ENCODE measurements at regions not wholly inside any gene's neighbourhood (a gene's known extent, or its start where the extent isn't known, plus 50 kb on each side); places are given as distances from the start of the nearest gene placed in this dataset.

DNA sequence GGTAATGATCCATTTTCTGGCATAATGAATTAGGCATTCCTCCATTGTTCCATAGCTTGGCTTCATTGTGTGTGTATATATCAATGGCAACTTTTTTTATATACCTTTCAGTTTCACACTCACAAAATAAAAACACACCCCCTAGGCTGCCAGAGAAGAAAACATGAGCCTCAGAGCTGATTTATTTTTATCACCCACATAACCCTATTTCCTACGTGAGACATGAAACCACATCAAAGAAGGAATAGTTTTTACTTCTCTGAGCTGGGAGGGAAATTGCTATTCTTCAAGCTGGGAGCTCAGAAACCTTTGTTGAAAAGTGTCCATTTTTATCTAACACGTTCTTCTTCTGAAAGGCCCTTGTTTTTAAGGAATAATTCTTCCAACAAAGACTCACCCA is 126.7 kb upstream of the RAI2 start:
- no peaks in the 10 kb centered on the region for H3K79me2 ChIP-seq (ENCODE audit: insufficient read depth, low read length)
- H3K4me1 ChIP-seq (ENCODE audit: insufficient read depth, low read length, severe bottlenecking), result no peaks in the 10 kb centered on the region
- TF ChIP-seq EZH2 (IDR thresholded peaks at IDR 0.05; ENCODE audit: borderline replicate concordance, low read length), result no peak
- TF ChIP-seq, protein P1, sequence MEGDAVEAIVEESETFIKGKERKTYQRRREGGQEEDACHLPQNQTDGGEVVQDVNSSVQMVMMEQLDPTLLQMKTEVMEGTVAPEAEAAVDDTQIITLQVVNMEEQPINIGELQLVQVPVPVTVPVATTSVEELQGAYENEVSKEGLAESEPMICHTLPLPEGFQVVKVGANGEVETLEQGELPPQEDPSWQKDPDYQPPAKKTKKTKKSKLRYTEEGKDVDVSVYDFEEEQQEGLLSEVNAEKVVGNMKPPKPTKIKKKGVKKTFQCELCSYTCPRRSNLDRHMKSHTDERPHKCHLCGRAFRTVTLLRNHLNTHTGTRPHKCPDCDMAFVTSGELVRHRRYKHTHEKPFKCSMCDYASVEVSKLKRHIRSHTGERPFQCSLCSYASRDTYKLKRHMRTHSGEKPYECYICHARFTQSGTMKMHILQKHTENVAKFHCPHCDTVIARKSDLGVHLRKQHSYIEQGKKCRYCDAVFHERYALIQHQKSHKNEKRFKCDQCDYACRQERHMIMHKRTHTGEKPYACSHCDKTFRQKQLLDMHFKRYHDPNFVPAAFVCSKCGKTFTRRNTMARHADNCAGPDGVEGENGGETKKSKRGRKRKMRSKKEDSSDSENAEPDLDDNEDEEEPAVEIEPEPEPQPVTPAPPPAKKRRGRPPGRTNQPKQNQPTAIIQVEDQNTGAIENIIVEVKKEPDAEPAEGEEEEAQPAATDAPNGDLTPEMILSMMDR (IDR thresholded peaks at IDR 0.05; ENCODE audit: low read length), result no peak
- no peaks in the 10 kb centered on the region for H3K9me2 ChIP-seq (ENCODE audit: low read depth, low read length)
- no peak overlapping the region for H3K4me3 ChIP-seq (ENCODE audit: low read depth, low read length, poor library complexity, severe bottlenecking)
- H3K27me3 ChIP-seq (ENCODE audit: insufficient read depth, low read length), result no peaks in the 10 kb centered on the region
- H3K9me3 ChIP-seq (ENCODE audit: low read length), result no peaks in the 10 kb centered on the region
- no peaks in the 10 kb centered on the region for H3F3A ChIP-seq (ENCODE audit: insufficient read depth, low read length)
- H2AFZ ChIP-seq (ENCODE audit: low read length), result no peak overlapping the region
- H3K36me3 ChIP-seq (ENCODE audit: insufficient read depth, low read length), result no peaks in the 10 kb centered on the region
- no peaks in the 10 kb centered on the region for H4K20me1 ChIP-seq (ENCODE audit: insufficient read depth, low read length)
- no peak overlapping the region for H3K9ac ChIP-seq (ENCODE audit: low read length)
- no peak overlapping the region for H3K27ac ChIP-seq (ENCODE audit: low read depth, low read length, poor library complexity, severe bottlenecking)
- H3K4me2 ChIP-seq (ENCODE audit: low read length), result no peak overlapping the region

DNA sequence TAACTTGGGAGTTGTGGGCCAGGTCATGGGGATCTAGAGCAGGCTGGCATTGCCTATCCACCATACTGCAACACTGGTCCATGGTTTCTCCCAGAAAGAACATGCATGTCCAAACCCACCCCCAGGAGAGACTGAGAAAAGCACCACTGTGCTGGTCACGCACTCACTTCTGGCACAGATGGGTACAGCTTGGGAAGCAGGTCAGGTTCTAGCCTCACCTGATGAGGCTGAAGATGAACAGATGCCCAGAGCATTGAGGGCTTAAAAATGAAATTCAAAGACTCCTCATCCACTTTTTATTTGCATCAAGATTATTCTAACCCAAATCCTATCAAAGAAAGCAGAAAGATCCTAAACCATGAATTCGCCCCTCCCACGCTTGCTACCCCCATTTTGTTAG is 125.9 kb upstream of the RAI2 start:
- Histone ChIP-seq H3K9me3 (ENCODE audit: low read length) (no peaks in the 10 kb centered on the region), H3K27me3 (ENCODE audit: insufficient read depth, low read length) (no peaks in the 10 kb centered on the region), H3K9ac (ENCODE audit: low read length) (no peak overlapping the region), H4K20me1 (ENCODE audit: insufficient read depth, low read length) (no peaks in the 10 kb centered on the region), H3K4me3 (ENCODE audit: low read depth, low read length, poor library complexity, severe bottlenecking) (no peak overlapping the region), H3K27ac (ENCODE audit: low read depth, low read length, poor library complexity, severe bottlenecking) (no peak overlapping the region), H3K9me2 (ENCODE audit: low read depth, low read length) (no peaks in the 10 kb centered on the region), H3K79me2 (ENCODE audit: insufficient read depth, low read length) (no peaks in the 10 kb centered on the region), H3K4me2 (ENCODE audit: low read length) (no peak overlapping the region), H2AFZ (ENCODE audit: low read length) (no peak overlapping the region), H3F3A (ENCODE audit: insufficient read depth, low read length) (no peaks in the 10 kb centered on the region), H3K36me3 (ENCODE audit: insufficient read depth, low read length) (no peaks in the 10 kb centered on the region), H3K4me1 (ENCODE audit: insufficient read depth, low read length, severe bottlenecking) (no peaks in the 10 kb centered on the region)
- TF ChIP-seq EZH2 (IDR thresholded peaks at IDR 0.05; ENCODE audit: borderline replicate concordance, low read length), result no peak
- TF ChIP-seq, protein P1 (IDR thresholded peaks at IDR 0.05; ENCODE audit: low read length), result no peak

DNA sequence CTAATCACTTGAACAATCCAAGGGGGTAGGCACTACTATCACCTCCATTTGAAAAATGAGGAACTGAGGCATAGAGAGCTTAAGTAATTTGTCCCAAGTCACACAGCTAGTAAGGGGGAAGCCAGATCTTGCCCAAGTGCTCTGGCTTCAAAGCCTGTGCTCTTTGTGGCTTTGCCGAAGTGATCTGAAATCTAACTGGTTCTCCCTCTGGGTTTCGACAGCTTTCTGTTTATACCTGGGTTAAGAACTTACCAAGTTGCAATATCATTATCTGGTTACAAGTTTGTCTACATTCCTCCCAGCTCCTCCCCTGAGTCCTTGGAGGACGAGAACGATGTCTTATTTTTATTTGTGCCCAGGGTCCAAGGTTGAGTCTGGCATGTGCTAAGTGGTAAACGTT is 125.3 kb upstream of the RAI2 start:
- Histone ChIP-seq H4K20me1 (ENCODE audit: insufficient read depth, low read length) (no peaks in the 10 kb centered on the region), H3K79me2 (ENCODE audit: insufficient read depth, low read length) (no peaks in the 10 kb centered on the region), H2AFZ (ENCODE audit: low read length) (no peak overlapping the region), H3K27ac (ENCODE audit: low read depth, low read length, poor library complexity, severe bottlenecking) (no peak overlapping the region), H3K9me3 (ENCODE audit: low read length) (no peaks in the 10 kb centered on the region), H3K4me1 (ENCODE audit: insufficient read depth, low read length, severe bottlenecking) (no peaks in the 10 kb centered on the region), H3K9me2 (ENCODE audit: low read depth, low read length) (no peaks in the 10 kb centered on the region), H3K36me3 (ENCODE audit: insufficient read depth, low read length) (no peaks in the 10 kb centered on the region), H3F3A (ENCODE audit: insufficient read depth, low read length) (no peaks in the 10 kb centered on the region), H3K27me3 (ENCODE audit: insufficient read depth, low read length) (no peaks in the 10 kb centered on the region), H3K4me2 (ENCODE audit: low read length) (no peak overlapping the region), H3K4me3 (ENCODE audit: low read depth, low read length, poor library complexity, severe bottlenecking) (no peak overlapping the region), H3K9ac (ENCODE audit: low read length) (no peak overlapping the region)
- TF ChIP-seq EZH2 (IDR thresholded peaks at IDR 0.05; ENCODE audit: borderline replicate concordance, low read length), result no peak
- TF ChIP-seq, protein P1 (IDR thresholded peaks at IDR 0.05; ENCODE audit: low read length), result no peak

Data from OCI-LY1 (cell line).